A673 (cell line): ENCODE measurements at regions not wholly inside any gene's neighbourhood (a gene's known extent, or its start where the extent isn't known, plus 50 kb on each side); places are given as distances from the start of the nearest gene placed in this dataset.

Experiments
- BruUV-seq: library from RNA; stranded (reverse); fragments of 400-500 nt; replicated peaks from 2 replicates; lab custom pipeline; 2021; lab: Mats Ljungman, UMichigan
- CTCF ChIA-PET: fragments of 300-600 bp; sonication (Branson Sonifier 250); formaldehyde crosslinking; loops from one replicate; lab custom pipeline; 2022; ENCODE audit warnings: antibody characterized with exemption; lab: Charles Lee
- POLR2A ChIA-PET: fragments of 300-600 bp; sonication (Branson Sonifier 250); formaldehyde crosslinking; loops from one replicate; lab custom pipeline; 2022; ENCODE audit warnings: antibody characterized with exemption; ENCODE audit not compliant: low non-redundant PET; lab: Charles Lee
- DNase-seq: peaks from one replicate; pipeline ENCODE4 v3.0.0-alpha.2; 2015; ENCODE audit warnings: low spot score
- H3K27ac ChIP-seq: fragments of 200-600 bp; sonication (generic); 2 replicates; pipeline ENCODE4 v1.5.1; 2016; ENCODE audit warnings: mixed run types, low read depth, mild to moderate bottlenecking, mixed read lengths, antibody characterized with exemption, low read length; ENCODE audit not compliant: poor library complexity, severe bottlenecking
- H3K27me3 ChIP-seq: fragments of 200-600 bp; sonication (generic); replicated peaks from 2 replicates; pipeline ENCODE4 v1.6.1; 2017; ENCODE audit warnings: mixed run types, low read depth, mild to moderate bottlenecking, mixed read lengths, antibody characterized with exemption, low read length; ENCODE audit not compliant: insufficient read depth, poor library complexity
- H3K36me3 ChIP-seq: fragments of 200-600 bp; sonication (generic); 2 replicates; pipeline ENCODE4 v1.6.1; 2016; ENCODE audit warnings: mixed run types, mild to moderate bottlenecking, mixed read lengths, antibody characterized with exemption, low read length; ENCODE audit not compliant: insufficient read depth, poor library complexity, severe bottlenecking
- H3K4me1 ChIP-seq: fragments of 200-600 bp; sonication (generic); 2 replicates; pipeline ENCODE4 v1.6.1; 2017; ENCODE audit warnings: mixed run types, mild to moderate bottlenecking, mixed read lengths, antibody characterized with exemption, low read length; ENCODE audit not compliant: insufficient read depth, poor library complexity, severe bottlenecking
- H3K4me3 ChIP-seq: fragments of 200-600 bp; sonication (generic); 2 replicates; pipeline ENCODE4 v1.5.1; 2016; ENCODE audit warnings: low read depth, mixed run types, mild to moderate bottlenecking, mixed read lengths, low read length; ENCODE audit not compliant: poor library complexity, severe bottlenecking
- H3K9me3 ChIP-seq: fragments of 200-600 bp; sonication (generic); 2 replicates; pipeline ENCODE4 v1.6.1; 2016; ENCODE audit warnings: mixed run types, low read depth, mild to moderate bottlenecking, mixed read lengths, antibody characterized with exemption, low read length; ENCODE audit not compliant: poor library complexity, severe bottlenecking
- EZH2 ChIP-seq: fragments of 200-600 bp; sonication (generic); IDR thresholded peaks from 2 replicates; pipeline ENCODE4 v1.6.1; 2017; ENCODE audit warnings: borderline replicate concordance, low read depth, mild to moderate bottlenecking, mixed read lengths, antibody characterized with exemption, low read length; ENCODE audit not compliant: poor library complexity, severe bottlenecking
- intact Hi-C: fragments of 100-400 bp; cut with micrococcal nuclease; formaldehyde crosslinking; loops from one replicate; pipeline ENCODE4 v1.10.0; 2022; ENCODE audit not compliant: unreplicated experiment
- TF ChIP-seq, protein P1 (sequence below): fragments of 300-800, 200-600 bp; sonication (generic); conservative IDR thresholded peaks from 2 replicates; pipeline ENCODE4 v1.5.1; 2017; ENCODE audit warnings: low read depth, mild to moderate bottlenecking, antibody characterized with exemption, low read length, moderate library complexity, mixed read lengths

- no peak for TF ChIP-seq EZH2
- TF ChIP-seq, protein P1, sequence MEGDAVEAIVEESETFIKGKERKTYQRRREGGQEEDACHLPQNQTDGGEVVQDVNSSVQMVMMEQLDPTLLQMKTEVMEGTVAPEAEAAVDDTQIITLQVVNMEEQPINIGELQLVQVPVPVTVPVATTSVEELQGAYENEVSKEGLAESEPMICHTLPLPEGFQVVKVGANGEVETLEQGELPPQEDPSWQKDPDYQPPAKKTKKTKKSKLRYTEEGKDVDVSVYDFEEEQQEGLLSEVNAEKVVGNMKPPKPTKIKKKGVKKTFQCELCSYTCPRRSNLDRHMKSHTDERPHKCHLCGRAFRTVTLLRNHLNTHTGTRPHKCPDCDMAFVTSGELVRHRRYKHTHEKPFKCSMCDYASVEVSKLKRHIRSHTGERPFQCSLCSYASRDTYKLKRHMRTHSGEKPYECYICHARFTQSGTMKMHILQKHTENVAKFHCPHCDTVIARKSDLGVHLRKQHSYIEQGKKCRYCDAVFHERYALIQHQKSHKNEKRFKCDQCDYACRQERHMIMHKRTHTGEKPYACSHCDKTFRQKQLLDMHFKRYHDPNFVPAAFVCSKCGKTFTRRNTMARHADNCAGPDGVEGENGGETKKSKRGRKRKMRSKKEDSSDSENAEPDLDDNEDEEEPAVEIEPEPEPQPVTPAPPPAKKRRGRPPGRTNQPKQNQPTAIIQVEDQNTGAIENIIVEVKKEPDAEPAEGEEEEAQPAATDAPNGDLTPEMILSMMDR, result no peak
- Histone ChIP-seq H3K4me3 (no peak overlapping the region), H3K4me1 (no peaks in the 10 kb centered on the region), H3K36me3 (no peaks in the 10 kb centered on the region), H3K27me3 (peaks cover 12% of the 10 kb centered on the region), H3K27ac (no peak overlapping the region), H3K9me3 (no peaks in the 10 kb centered on the region)
- POLR2A ChIA-PET, result no interaction called here
- no peak for DNase-seq
- BruUV-seq, result no TSS peak
- intact Hi-C loops, result no loop called here
- CTCF ChIA-PET, result no interaction called here
Measured at GRCh38 chr18:35770376-35771014, 189.0 kb downstream of the GALNT1 start.

DNA sequence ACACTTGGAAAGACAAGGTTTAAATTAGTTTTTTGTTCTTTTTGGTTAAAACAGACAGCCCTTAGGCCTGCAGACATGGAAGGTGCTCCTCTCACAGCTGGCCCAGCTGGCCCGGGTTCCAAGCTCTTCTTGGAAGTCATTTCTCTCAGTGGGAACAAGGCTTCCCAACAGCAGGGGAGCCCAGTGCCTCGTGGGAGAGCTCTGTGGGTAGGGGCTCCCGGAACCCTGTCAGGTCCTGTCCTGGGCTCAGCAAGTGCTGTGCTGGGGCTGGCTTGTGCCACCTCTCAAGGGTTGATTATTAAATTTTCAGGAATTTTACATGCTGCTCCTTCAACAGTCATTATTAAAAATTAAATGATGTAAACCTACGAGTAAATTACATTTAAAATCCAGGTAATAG lies 189.6 kb downstream of the GALNT1 start:
- no peak for TF ChIP-seq EZH2
- TF ChIP-seq, protein P1, result no peak
- intact Hi-C loops, result no loop called here
- Histone ChIP-seq H3K4me1 (no peaks in the 10 kb centered on the region), H3K36me3 (no peaks in the 10 kb centered on the region), H3K9me3 (no peaks in the 10 kb centered on the region), H3K27me3 (peaks cover 12% of the 10 kb centered on the region), H3K4me3 (no peak overlapping the region), H3K27ac (no peak overlapping the region)
- DNase-seq, result no peak
- POLR2A ChIA-PET, result no interaction called here
- BruUV-seq, result no TSS peak
- CTCF ChIA-PET, result no interaction called here

GRCh38 chr18:35775887-35776286 lies 194.3 kb downstream of the GALNT1 start:
- BruUV-seq, result no TSS peak
- Histone ChIP-seq H3K9me3 (no peaks in the 10 kb centered on the region), H3K27me3 (peaks cover 33% of the 10 kb centered on the region), H3K4me1 (no peaks in the 10 kb centered on the region), H3K4me3 (no peak overlapping the region), H3K27ac (no peak overlapping the region), H3K36me3 (no peaks in the 10 kb centered on the region)
- ChIA-PET CTCF (no interaction called here), POLR2A (no interaction called here)
- TF ChIP-seq, protein P1, result no peak
- TF ChIP-seq EZH2, result no peak
- intact Hi-C loops, result no loop called here
- peak; percentile 22 for DNase-seq
